ENCODE measurements at regions not wholly inside any gene's neighbourhood (a gene's known extent, or its start where the extent isn't known, plus 50 kb on each side); places are given as distances from the start of the nearest gene placed in this dataset.

- no peak overlapping the region for H4K5ac ChIP-seq (ENCODE audit: insufficient read length, low read depth, low read length)
- no peaks in the 10 kb centered on the region for H3K27me3 ChIP-seq (replicated peaks in 1 of 4; ENCODE audit: control insufficient read depth in 3 of 4, extremely low read depth in 1 of 4, insufficient read depth in 3 of 4, low read length in 3 of 4)
- H4K8ac ChIP-seq (ENCODE audit: extremely low read depth, insufficient read depth, low read length), result no peak overlapping the region; the same call in 1 of the 2 replicates
- H4K91ac ChIP-seq (replicated peaks; ENCODE audit: insufficient read length, low read length), result no peak overlapping the region
- H3K4me2 ChIP-seq (ENCODE audit: insufficient read depth in 1 of 2, low read depth in 2 of 2, low read length in 2 of 2), result no peak overlapping the region
- no peak overlapping the region for H2AK5ac ChIP-seq (ENCODE audit: low read depth, low read length)
- H3K18ac ChIP-seq (ENCODE audit: extremely low read depth, low read length), result 0 out of 2 replicates have a peak overlapping the region, but pooled peaks have one; percentile 17
- peaks cover 0 to 4% (median 1%) of the 10 kb centered on the region in 4 experiments; a peak in 2 of 7 replicates for H3K4me1 ChIP-seq (replicated peaks in 1 of 4; ENCODE audit: control insufficient read depth in 3 of 4, insufficient read depth in 4 of 4, low read length in 3 of 4)
- H2BK20ac ChIP-seq (ENCODE audit: low read length), result no peak overlapping the region
- no peak overlapping the region for H2BK5ac ChIP-seq (ENCODE audit: low read depth, low read length)
- DNase-seq (ENCODE audit: low read depth in 1 of 2, low spot score in 2 of 2) (no peak), FAIRE-seq (no peak)
- no peak overlapping the region for H3K4me3 ChIP-seq (ENCODE audit: extremely low read depth in 1 of 4, insufficient read depth in 2 of 4, low read depth in 3 of 4, low read length in 4 of 4)
- H2BK120ac ChIP-seq (replicated peaks; ENCODE audit: low read depth, low read length), result no peak overlapping the region
- WGBS, 2 experiments (ENCODE audit: extremely low coverage in 1 of 2, insufficient coverage in 1 of 2, insufficient read length in 1 of 2, insufficient replicate concordance in 2 of 2, low coverage in 1 of 2, low lambda C conversion rate in 2 of 2, missing lambda C conversion rate in 1 of 2), result 85% methylated on average over 4 of the region's 4 CpGs; no CpG with 5 or more reads in 1 of the 2 experiments
- H3K23me2 ChIP-seq (ENCODE audit: low read depth, low read length), result no peaks in the 10 kb centered on the region
- H3K27ac ChIP-seq (ENCODE audit: low read depth, low read length), result no peak overlapping the region
- no peak overlapping the region for H3K56ac ChIP-seq (replicated peaks; ENCODE audit: insufficient read length, low read depth, low read length)
- H2BK12ac ChIP-seq (ENCODE audit: low read depth, low read length), result no peak overlapping the region
- H3K9me3 ChIP-seq (ENCODE audit: insufficient read depth in 2 of 2, low read depth in 1 of 2, low read length in 1 of 2), result no peaks in the 10 kb centered on the region
- no peaks in the 10 kb centered on the region for H3K36me3 ChIP-seq (ENCODE audit: control insufficient read depth in 2 of 4, insufficient read depth in 4 of 4, low read length in 3 of 4)
- no peak overlapping the region for H3K4ac ChIP-seq (replicated peaks; ENCODE audit: insufficient read length, low read depth, low read length)
- H2AFZ ChIP-seq (ENCODE audit: low read length), result peak overlapping the region; percentile 95
- no peaks in the 10 kb centered on the region for H4K20me1 ChIP-seq (replicated peaks in 1 of 2; ENCODE audit: control insufficient read depth in 1 of 2, insufficient read depth in 2 of 2, low read length in 2 of 2)
- H3K79me1 ChIP-seq (ENCODE audit: low read depth, low read length), result no peaks in the 10 kb centered on the region
- H3K14ac ChIP-seq (ENCODE audit: insufficient read length), result no peak overlapping the region
- H3K79me2 ChIP-seq (ENCODE audit: control insufficient read depth in 1 of 2, insufficient read depth in 2 of 2, low read length in 2 of 2), result no peaks in the 10 kb centered on the region
- H2BK15ac ChIP-seq (ENCODE audit: low read length), result no peak overlapping the region
- ChIA-PET CTCF (ENCODE audit: partially characterized antibody) (no interaction called here), POLR2A (ENCODE audit: partially characterized antibody) (no interaction called here)
- H3K23ac ChIP-seq (ENCODE audit: insufficient read length), result no peak overlapping the region
- H3K9ac ChIP-seq (replicated peaks in 1 of 4; ENCODE audit: extremely low read depth in 1 of 4, low read depth in 3 of 4, low read length in 3 of 4), result no peak overlapping the region
- TF ChIP-seq MAFK (IDR thresholded peaks at IDR 0.05; ENCODE audit: low read depth, low read length), result no peak
- no peak for TF ChIP-seq TAF1 (IDR thresholded peaks at IDR 0.05; ENCODE audit: low read depth, low read length)
- no peak for TF ChIP-seq BCL11A (IDR thresholded peaks at IDR 0.05; ENCODE audit: low read depth in 2 of 2, low read length in 2 of 2)
- TF ChIP-seq KDM4A (IDR thresholded peaks at IDR 0.05; ENCODE audit: low read depth, low read length, severe bottlenecking), result no peak
- TF ChIP-seq GTF2F1 (IDR thresholded peaks at IDR 0.05; ENCODE audit: borderline replicate concordance, low read depth, low read length), result no peak
- TF ChIP-seq BACH1 (IDR thresholded peaks at IDR 0.05; ENCODE audit: low read length), result no peak
- no peak for TF ChIP-seq FOSL1 (IDR thresholded peaks at IDR 0.05; ENCODE audit: insufficient read depth, low read depth, low read length)
- no peak for TF ChIP-seq SIRT6 (IDR thresholded peaks at IDR 0.05; ENCODE audit: low read length)
- no peak for TF ChIP-seq CREB1 (IDR thresholded peaks at IDR 0.05)
- TF ChIP-seq, protein P1, sequence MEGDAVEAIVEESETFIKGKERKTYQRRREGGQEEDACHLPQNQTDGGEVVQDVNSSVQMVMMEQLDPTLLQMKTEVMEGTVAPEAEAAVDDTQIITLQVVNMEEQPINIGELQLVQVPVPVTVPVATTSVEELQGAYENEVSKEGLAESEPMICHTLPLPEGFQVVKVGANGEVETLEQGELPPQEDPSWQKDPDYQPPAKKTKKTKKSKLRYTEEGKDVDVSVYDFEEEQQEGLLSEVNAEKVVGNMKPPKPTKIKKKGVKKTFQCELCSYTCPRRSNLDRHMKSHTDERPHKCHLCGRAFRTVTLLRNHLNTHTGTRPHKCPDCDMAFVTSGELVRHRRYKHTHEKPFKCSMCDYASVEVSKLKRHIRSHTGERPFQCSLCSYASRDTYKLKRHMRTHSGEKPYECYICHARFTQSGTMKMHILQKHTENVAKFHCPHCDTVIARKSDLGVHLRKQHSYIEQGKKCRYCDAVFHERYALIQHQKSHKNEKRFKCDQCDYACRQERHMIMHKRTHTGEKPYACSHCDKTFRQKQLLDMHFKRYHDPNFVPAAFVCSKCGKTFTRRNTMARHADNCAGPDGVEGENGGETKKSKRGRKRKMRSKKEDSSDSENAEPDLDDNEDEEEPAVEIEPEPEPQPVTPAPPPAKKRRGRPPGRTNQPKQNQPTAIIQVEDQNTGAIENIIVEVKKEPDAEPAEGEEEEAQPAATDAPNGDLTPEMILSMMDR (IDR thresholded peaks at IDR 0.05; ENCODE audit: control extremely low read depth in 1 of 3, insufficient read depth in 1 of 3, low read depth in 1 of 3, low read length in 3 of 3), result no peak
- TF ChIP-seq, protein P2, sequence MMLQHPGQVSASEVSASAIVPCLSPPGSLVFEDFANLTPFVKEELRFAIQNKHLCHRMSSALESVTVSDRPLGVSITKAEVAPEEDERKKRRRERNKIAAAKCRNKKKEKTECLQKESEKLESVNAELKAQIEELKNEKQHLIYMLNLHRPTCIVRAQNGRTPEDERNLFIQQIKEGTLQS (IDR thresholded peaks at IDR 0.05; ENCODE audit: insufficient read depth, low read depth, low read length), result no peak
- TF ChIP-seq, protein P3, sequence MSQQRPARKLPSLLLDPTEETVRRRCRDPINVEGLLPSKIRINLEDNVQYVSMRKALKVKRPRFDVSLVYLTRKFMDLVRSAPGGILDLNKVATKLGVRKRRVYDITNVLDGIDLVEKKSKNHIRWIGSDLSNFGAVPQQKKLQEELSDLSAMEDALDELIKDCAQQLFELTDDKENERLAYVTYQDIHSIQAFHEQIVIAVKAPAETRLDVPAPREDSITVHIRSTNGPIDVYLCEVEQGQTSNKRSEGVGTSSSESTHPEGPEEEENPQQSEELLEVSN (IDR thresholded peaks at IDR 0.05), result no peak
Observed at GRCh38 chr5:30380228-30380627, 813.3 kb upstream of the CDH6 start.

Measured in H1 (cell line).